WERI-Rb-1 (cell line): ENCODE measurements at regions not wholly inside any gene's neighbourhood (a gene's known extent, or its start where the extent isn't known, plus 50 kb on each side); places are given as distances from the start of the nearest gene placed in this dataset.

Experiments used
- DNase-seq: peaks from one replicate; pipeline ENCODE4 v3.0.0-alpha.2; 2020
- H3K27ac ChIP-seq: fragments of 250-450 bp; sonication (Bioruptor Pico); 2 replicates; pipeline ENCODE4 v1.5.1; 2020; ENCODE audit warnings: mild to moderate bottlenecking, moderate library complexity
- H3K27me3 ChIP-seq: fragments of 250-450 bp; sonication (Bioruptor Pico); 2 replicates; pipeline ENCODE4 v1.5.1; 2021; ENCODE audit warnings: mild to moderate bottlenecking, low read depth, moderate library complexity; ENCODE audit not compliant: insufficient read depth, severe bottlenecking
- H3K36me3 ChIP-seq: fragments of 250-450 bp; sonication (Bioruptor Pico); 2 replicates; pipeline ENCODE4 v1.5.1; 2020; ENCODE audit warnings: mild to moderate bottlenecking, moderate library complexity
- H3K4me3 ChIP-seq: 2 replicates; pipeline ENCODE4 v1.5.1; 2011; ENCODE audit warnings: low read depth, mild to moderate bottlenecking, control low read depth, low read length
- H3K9me3 ChIP-seq: fragments of 250-450 bp; sonication (Bioruptor Pico); 2 replicates; pipeline ENCODE4 v1.5.1; 2021; ENCODE audit warnings: mild to moderate bottlenecking, moderate library complexity; ENCODE audit not compliant: severe bottlenecking
- CTCF ChIP-seq: IDR thresholded peaks from 2 replicates; pipeline ENCODE4 v1.5.1; 2011; ENCODE audit warnings: low read depth, mild to moderate bottlenecking, control low read depth, inconsistent platforms, low read length

- Histone ChIP-seq H3K4me3 (no peak overlapping the region), H3K27ac (no peak overlapping the region), H3K9me3 (no peaks in the 10 kb centered on the region), H3K27me3 (no peaks in the 10 kb centered on the region), H3K36me3 (no peaks in the 10 kb centered on the region)
- DNase-seq = no peak
- TF ChIP-seq CTCF = no peak
Measured at GRCh38 chr12:9273276-9273675, 65.1 kb upstream of the PZP start.

- Histone ChIP-seq H3K36me3 (no peaks in the 10 kb centered on the region), H3K4me3 (no peak overlapping the region), H3K27ac (no peak overlapping the region), H3K9me3 (no peaks in the 10 kb centered on the region), H3K27me3 (no peaks in the 10 kb centered on the region)
- no peak for DNase-seq
- no peak for TF ChIP-seq CTCF
Measured at GRCh38 chr12:9271875-9272274, 63.7 kb upstream of the PZP start.

GRCh38 chr12:9264546-9264945 is 56.4 kb upstream of the PZP start:
- Histone ChIP-seq H3K27me3 (no peaks in the 10 kb centered on the region), H3K9me3 (no peaks in the 10 kb centered on the region), H3K27ac (no peak overlapping the region), H3K4me3 (no peak overlapping the region), H3K36me3 (no peaks in the 10 kb centered on the region)
- no peak for DNase-seq
- no peak for TF ChIP-seq CTCF

GRCh38 chr12:9260931-9261330 is 52.7 kb upstream of the PZP start:
- DNase-seq = no peak
- no peaks in the 10 kb centered on the region for H3K27me3 ChIP-seq
- H3K9me3 ChIP-seq = no peaks in the 10 kb centered on the region
- H3K4me3 ChIP-seq = no peak overlapping the region
- TF ChIP-seq CTCF = no peak
- H3K36me3 ChIP-seq = no peaks in the 10 kb centered on the region
- H3K27ac ChIP-seq = no peak overlapping the region

GRCh38 chr12:9258676-9259075 is 50.5 kb upstream of the PZP start:
- no peak for TF ChIP-seq CTCF
- Histone ChIP-seq H3K4me3 (no peak overlapping the region), H3K9me3 (no peaks in the 10 kb centered on the region), H3K36me3 (no peaks in the 10 kb centered on the region), H3K27me3 (no peaks in the 10 kb centered on the region), H3K27ac (no peak overlapping the region)
- no peak for DNase-seq
